Lower leg skin (tissue), 3 donors: ENCODE measurements at regions not wholly inside any gene's neighbourhood (a gene's known extent, or its start where the extent isn't known, plus 50 kb on each side); places are given as distances from the start of the nearest gene placed in this dataset.

Experiments used
- POLR2A ChIP-seq, 2 donors: fragments of 450-650 bp; IDR thresholded peaks; one replicate each; pipeline ENCODE4 v1.6.1; 2016 to 2017; ENCODE audit warnings: antibody characterized with exemption in 2 of 2, mild to moderate bottlenecking in 1 of 2, moderate library complexity in 1 of 2
- TF ChIP-seq, protein P1 (sequence below), 3 donors: fragments of 450-650 bp; IDR thresholded peaks; one replicate each; pipeline ENCODE4 v1.5.1; 2016; ENCODE audit warnings: antibody characterized with exemption in 3 of 3, mild to moderate bottlenecking in 3 of 3, moderate library complexity in 2 of 3

- TF ChIP-seq, protein P1, sequence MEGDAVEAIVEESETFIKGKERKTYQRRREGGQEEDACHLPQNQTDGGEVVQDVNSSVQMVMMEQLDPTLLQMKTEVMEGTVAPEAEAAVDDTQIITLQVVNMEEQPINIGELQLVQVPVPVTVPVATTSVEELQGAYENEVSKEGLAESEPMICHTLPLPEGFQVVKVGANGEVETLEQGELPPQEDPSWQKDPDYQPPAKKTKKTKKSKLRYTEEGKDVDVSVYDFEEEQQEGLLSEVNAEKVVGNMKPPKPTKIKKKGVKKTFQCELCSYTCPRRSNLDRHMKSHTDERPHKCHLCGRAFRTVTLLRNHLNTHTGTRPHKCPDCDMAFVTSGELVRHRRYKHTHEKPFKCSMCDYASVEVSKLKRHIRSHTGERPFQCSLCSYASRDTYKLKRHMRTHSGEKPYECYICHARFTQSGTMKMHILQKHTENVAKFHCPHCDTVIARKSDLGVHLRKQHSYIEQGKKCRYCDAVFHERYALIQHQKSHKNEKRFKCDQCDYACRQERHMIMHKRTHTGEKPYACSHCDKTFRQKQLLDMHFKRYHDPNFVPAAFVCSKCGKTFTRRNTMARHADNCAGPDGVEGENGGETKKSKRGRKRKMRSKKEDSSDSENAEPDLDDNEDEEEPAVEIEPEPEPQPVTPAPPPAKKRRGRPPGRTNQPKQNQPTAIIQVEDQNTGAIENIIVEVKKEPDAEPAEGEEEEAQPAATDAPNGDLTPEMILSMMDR (IDR thresholded peaks at IDR 0.05): no peak
- TF ChIP-seq POLR2A (IDR thresholded peaks at IDR 0.05): no peak
These were observed 582.2 kb downstream of the CENPC start for GRCh38 chr4:66963084-66963483.
